NCI-H128 (cell line): ENCODE measurements at regions not wholly inside any gene's neighbourhood (a gene's known extent, or its start where the extent isn't known, plus 50 kb on each side); places are given as distances from the start of the nearest gene placed in this dataset.
A peak's percentile ranks its signal among the peaks of the same experiment; 100 is the strongest.

ENCODE experiments used
- DNase-seq: peaks from one replicate; lab custom pipeline; 2025; ENCODE audit not compliant: unreplicated experiment; lab: John Stamatoyannopoulos, UW

GRCh38 chr12:45102818-45103217, 51.9 kb upstream of the DBX2 start:
- DNase-seq: no peak

GRCh38 chr12:45105996-45106395, 55.1 kb upstream of the DBX2 start:
- DNase-seq: no peak

GRCh38 chr12:45112306-45112705, 61.4 kb upstream of the DBX2 start:
- DNase-seq: no peak

GRCh38 chr12:45121224-45121623, 70.3 kb upstream of the DBX2 start:
- DNase-seq: no peak

GRCh38 chr12:45122768-45123380, 72.0 kb upstream of the DBX2 start:
- DNase-seq: no peak

GRCh38 chr12:45124485-45125155, 73.7 kb upstream of the DBX2 start:
- no peak for DNase-seq

GRCh38 chr12:45125997-45126396, 75.1 kb upstream of the DBX2 start:
- DNase-seq: no peak

GRCh38 chr12:45128637-45129036, 77.7 kb upstream of the DBX2 start:
- DNase-seq: no peak

GRCh38 chr12:45130881-45131281, 80.0 kb upstream of the DBX2 start:
- peak; percentile 50 for DNase-seq

- DNase-seq: no peak
Measured at GRCh38 chr12:45131506-45131905, 80.6 kb upstream of the DBX2 start.

- no peak for DNase-seq
Measured at GRCh38 chr12:45138609-45139008, 77.3 kb upstream of the ANO6 start.

GRCh38 chr12:45148006-45148405, 67.9 kb upstream of the ANO6 start:
- DNase-seq: no peak

- no peak for DNase-seq
Measured at GRCh38 chr12:45148619-45149018, 67.3 kb upstream of the ANO6 start.

GRCh38 chr12:45165284-45165683, 50.6 kb upstream of the ANO6 start:
- DNase-seq: no peak

GRCh38 chr12:45166056-45166455, 49.8 kb upstream of the ANO6 start:
- no peak for DNase-seq
